ENCODE measurements at regions not wholly inside any gene's neighbourhood (a gene's known extent, or its start where the extent isn't known, plus 50 kb on each side); places are given as distances from the start of the nearest gene placed in this dataset.

- intact Hi-C loops (cut with DNase I) = no loop called here
- peaks cover 4% of the 10 kb centered on the region for H3K27me3 ChIP-seq (ENCODE audit: low read depth)
- TF ChIP-seq CTCF (IDR thresholded peaks at IDR 0.05) = no peak
- H3K9me3 ChIP-seq = no peaks in the 10 kb centered on the region
- H3K36me3 ChIP-seq = no peaks in the 10 kb centered on the region
- no peaks in the 10 kb centered on the region for H3K4me1 ChIP-seq
- no peak for DNase-seq
- no peak for ATAC-seq
- H3K27ac ChIP-seq = no peak overlapping the region
- no peak overlapping the region for H3K4me3 ChIP-seq
Measured at GRCh38 chr6:168390749-168391420, 50.1 kb upstream of the SMOC2 start.

Measured in lower lobe of right lung (tissue), 2 donors.